ENCODE measurements at regions not wholly inside any gene's neighbourhood (a gene's known extent, or its start where the extent isn't known, plus 50 kb on each side); places are given as distances from the start of the nearest gene placed in this dataset.

DNA sequence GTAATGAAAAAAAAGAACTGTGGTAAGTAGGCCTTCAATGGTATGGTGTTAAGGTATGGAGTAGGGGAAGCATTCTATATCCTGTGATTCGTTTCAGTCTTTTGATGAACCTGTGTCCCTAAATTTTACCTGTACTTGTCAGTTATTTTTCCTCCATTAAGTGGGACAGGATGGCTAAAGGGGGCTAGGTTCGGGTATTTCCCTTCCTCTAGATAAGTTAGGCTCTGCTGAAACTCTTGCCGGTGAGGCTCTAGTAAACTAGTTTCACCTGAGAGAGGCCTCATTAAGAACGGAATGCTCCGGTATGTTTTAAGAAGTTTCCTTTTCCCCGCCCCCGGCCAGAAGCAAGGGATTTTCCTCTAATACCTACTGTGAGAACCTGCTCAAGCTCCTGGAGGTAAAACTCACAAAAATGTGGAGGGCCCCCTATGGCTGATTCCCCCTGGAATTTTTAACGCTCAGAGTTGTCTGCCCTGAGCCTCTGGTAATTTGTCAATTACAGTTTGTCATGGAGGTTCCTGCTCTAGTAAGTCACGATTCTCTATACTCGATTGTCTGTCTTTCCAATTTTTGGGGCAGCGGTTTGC lies 87.7 kb downstream of the MACIR start:
- Histone ChIP-seq H3K4me3 (ENCODE audit: low read depth in 2 of 2, low read length in 2 of 2) (no peak overlapping the region), H3K27me3 (ENCODE audit: control insufficient read depth, insufficient read depth, low read length) (no peaks in the 10 kb centered on the region), H3K9me3 (ENCODE audit: control insufficient read depth, insufficient read depth, low read depth, low read length) (no peaks in the 10 kb centered on the region), H3K27ac (ENCODE audit: low read length) (no peak overlapping the region), H3K4me1 (ENCODE audit: control insufficient read depth, insufficient read depth, low read length) (no peaks in the 10 kb centered on the region), H3K36me3 (ENCODE audit: control insufficient read depth, insufficient read depth, low read length) (no peaks in the 10 kb centered on the region)
- ChIA-PET CTCF (no interaction called here), POLR2A (interaction anchor here (0.6 kb wide), 1 partner anchor 504 kb away, joined by 4 read pairs; no protein-coding TSS in a partner anchor)
- in situ Hi-C loops (cut with HindIII; ENCODE audit: low pct_unique_long_range_greater_than_20kb, low sequenced_read_pairs) (no loop called here), intact Hi-C loops (cut with micrococcal nuclease; ENCODE audit: unreplicated experiment) (no loop called here)
- TF ChIP-seq, protein P1, sequence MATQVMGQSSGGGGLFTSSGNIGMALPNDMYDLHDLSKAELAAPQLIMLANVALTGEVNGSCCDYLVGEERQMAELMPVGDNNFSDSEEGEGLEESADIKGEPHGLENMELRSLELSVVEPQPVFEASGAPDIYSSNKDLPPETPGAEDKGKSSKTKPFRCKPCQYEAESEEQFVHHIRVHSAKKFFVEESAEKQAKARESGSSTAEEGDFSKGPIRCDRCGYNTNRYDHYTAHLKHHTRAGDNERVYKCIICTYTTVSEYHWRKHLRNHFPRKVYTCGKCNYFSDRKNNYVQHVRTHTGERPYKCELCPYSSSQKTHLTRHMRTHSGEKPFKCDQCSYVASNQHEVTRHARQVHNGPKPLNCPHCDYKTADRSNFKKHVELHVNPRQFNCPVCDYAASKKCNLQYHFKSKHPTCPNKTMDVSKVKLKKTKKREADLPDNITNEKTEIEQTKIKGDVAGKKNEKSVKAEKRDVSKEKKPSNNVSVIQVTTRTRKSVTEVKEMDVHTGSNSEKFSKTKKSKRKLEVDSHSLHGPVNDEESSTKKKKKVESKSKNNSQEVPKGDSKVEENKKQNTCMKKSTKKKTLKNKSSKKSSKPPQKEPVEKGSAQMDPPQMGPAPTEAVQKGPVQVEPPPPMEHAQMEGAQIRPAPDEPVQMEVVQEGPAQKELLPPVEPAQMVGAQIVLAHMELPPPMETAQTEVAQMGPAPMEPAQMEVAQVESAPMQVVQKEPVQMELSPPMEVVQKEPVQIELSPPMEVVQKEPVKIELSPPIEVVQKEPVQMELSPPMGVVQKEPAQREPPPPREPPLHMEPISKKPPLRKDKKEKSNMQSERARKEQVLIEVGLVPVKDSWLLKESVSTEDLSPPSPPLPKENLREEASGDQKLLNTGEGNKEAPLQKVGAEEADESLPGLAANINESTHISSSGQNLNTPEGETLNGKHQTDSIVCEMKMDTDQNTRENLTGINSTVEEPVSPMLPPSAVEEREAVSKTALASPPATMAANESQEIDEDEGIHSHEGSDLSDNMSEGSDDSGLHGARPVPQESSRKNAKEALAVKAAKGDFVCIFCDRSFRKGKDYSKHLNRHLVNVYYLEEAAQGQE (IDR thresholded peaks at IDR 0.05; ENCODE audit: insufficient read depth in 1 of 2, low read depth in 2 of 2, low read length in 1 of 2) = no peak
- TF ChIP-seq, protein P2, sequence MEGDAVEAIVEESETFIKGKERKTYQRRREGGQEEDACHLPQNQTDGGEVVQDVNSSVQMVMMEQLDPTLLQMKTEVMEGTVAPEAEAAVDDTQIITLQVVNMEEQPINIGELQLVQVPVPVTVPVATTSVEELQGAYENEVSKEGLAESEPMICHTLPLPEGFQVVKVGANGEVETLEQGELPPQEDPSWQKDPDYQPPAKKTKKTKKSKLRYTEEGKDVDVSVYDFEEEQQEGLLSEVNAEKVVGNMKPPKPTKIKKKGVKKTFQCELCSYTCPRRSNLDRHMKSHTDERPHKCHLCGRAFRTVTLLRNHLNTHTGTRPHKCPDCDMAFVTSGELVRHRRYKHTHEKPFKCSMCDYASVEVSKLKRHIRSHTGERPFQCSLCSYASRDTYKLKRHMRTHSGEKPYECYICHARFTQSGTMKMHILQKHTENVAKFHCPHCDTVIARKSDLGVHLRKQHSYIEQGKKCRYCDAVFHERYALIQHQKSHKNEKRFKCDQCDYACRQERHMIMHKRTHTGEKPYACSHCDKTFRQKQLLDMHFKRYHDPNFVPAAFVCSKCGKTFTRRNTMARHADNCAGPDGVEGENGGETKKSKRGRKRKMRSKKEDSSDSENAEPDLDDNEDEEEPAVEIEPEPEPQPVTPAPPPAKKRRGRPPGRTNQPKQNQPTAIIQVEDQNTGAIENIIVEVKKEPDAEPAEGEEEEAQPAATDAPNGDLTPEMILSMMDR (IDR thresholded peaks at IDR 0.05) = no peak
- TF ChIP-seq TCF7L2 (IDR thresholded peaks at IDR 0.05; ENCODE audit: low read depth, low read length) = no peak
- no peak for TF ChIP-seq POLR2AphosphoS5 (IDR thresholded peaks at IDR 0.05; ENCODE audit: low read depth, low read length)
- TF ChIP-seq SIN3A (IDR thresholded peaks at IDR 0.05; ENCODE audit: borderline replicate concordance, insufficient read depth, low read depth, low read length) = no peak
- no peak for ATAC-seq
- DNase-seq (ENCODE audit: low read depth, low spot score) = no peak
- no TSS peak for BruUV-seq (replicated peaks)

- intact Hi-C loops (cut with micrococcal nuclease; ENCODE audit: unreplicated experiment) (no loop called here), in situ Hi-C loops (cut with HindIII; ENCODE audit: low pct_unique_long_range_greater_than_20kb, low sequenced_read_pairs) (no loop called here)
- Histone ChIP-seq H3K9me3 (ENCODE audit: control insufficient read depth, insufficient read depth, low read depth, low read length) (no peaks in the 10 kb centered on the region), H3K4me1 (ENCODE audit: control insufficient read depth, insufficient read depth, low read length) (no peaks in the 10 kb centered on the region), H3K36me3 (ENCODE audit: control insufficient read depth, insufficient read depth, low read length) (no peaks in the 10 kb centered on the region), H3K4me3 (ENCODE audit: low read depth in 2 of 2, low read length in 2 of 2) (no peak overlapping the region), H3K27me3 (ENCODE audit: control insufficient read depth, insufficient read depth, low read length) (no peaks in the 10 kb centered on the region), H3K27ac (ENCODE audit: low read length) (no peak overlapping the region)
- ChIA-PET POLR2A (no interaction called here), CTCF (no interaction called here)
- no TSS peak for BruUV-seq (replicated peaks)
- no peak for DNase-seq (ENCODE audit: low read depth, low spot score)
- ATAC-seq = no peak
- TF ChIP-seq, protein P2 (IDR thresholded peaks at IDR 0.05) = no peak
- no peak for TF ChIP-seq POLR2AphosphoS5 (IDR thresholded peaks at IDR 0.05; ENCODE audit: low read depth, low read length)
- no peak for TF ChIP-seq TCF7L2 (IDR thresholded peaks at IDR 0.05; ENCODE audit: low read depth, low read length)
- TF ChIP-seq, protein P1 (IDR thresholded peaks at IDR 0.05; ENCODE audit: insufficient read depth in 1 of 2, low read depth in 2 of 2, low read length in 1 of 2) = no peak
Observed at GRCh38 chr5:103345461-103345860, 86.9 kb downstream of the MACIR start.

Data from Panc1 (cell line).